ENCODE measurements at regions not wholly inside any gene's neighbourhood (a gene's known extent, or its start where the extent isn't known, plus 50 kb on each side); places are given as distances from the start of the nearest gene placed in this dataset.
"Not testable (repeated sequence)": the region's sequence is repeated elsewhere in the genome, so short reads cannot be mapped to it uniquely, and the experiment has no call there.

DNA sequence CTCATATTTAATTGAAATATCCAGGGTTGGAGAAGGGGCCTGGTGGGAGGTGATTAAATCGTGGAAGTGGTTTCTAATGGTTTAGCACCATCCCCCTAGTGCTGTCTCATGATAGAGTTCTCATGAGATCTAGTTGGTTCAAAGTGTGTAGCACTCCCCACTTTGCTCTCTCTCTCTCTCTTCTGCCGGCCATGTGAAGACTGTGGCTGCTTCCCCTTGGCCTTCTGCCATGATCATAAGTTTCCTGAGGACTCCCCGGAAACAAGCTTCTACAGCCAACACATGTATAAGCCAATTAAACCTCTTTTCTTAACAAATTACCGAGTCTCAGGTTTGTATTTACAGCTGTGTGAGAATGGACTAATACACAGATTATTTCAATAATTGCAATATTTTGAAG, 305.8 kb upstream of the KCND2 start:
- no peaks in the 10 kb centered on the region for H3K27me3 ChIP-seq (ENCODE audit: low read depth, low read length)
- H3K36me3 ChIP-seq (ENCODE audit: control insufficient read depth in 1 of 2, insufficient read depth in 2 of 2, low read length in 2 of 2): no peaks in the 10 kb centered on the region
- no peak overlapping the region for H3K27ac ChIP-seq (ENCODE audit: low read length)
- H3K4me1 ChIP-seq (ENCODE audit: control insufficient read depth in 1 of 2, insufficient read depth in 2 of 2, low read length in 2 of 2): no peaks in the 10 kb centered on the region
- no peaks in the 10 kb centered on the region for H3K9me3 ChIP-seq (ENCODE audit: control insufficient read depth in 1 of 2, low read length in 2 of 2)
- no peak overlapping the region for H3K4me3 ChIP-seq (ENCODE audit: low read depth in 1 of 2, low read length in 2 of 2)

DNA sequence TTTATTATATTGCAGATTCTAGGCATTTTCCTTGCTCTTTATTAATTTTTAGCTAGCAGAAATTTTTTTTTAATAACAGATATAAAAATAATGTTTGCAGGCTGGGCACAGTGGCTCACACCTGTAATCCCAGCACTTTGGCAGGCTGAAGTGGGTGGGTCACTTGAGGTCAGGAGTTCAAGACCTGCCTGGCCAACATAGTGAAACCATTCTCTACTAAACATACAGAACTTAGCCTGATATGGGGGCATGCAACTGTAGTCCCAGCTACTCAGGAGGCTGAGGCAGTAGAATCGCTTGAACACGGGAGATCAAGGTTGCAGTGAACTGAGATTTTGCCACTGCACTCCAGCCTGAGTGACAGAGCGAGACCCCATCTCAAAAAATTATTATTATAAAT, 304.6 kb upstream of the KCND2 start:
- H3K4me1 ChIP-seq (ENCODE audit: control insufficient read depth in 1 of 2, insufficient read depth in 2 of 2, low read length in 2 of 2); H3K36me3 ChIP-seq (ENCODE audit: control insufficient read depth in 1 of 2, insufficient read depth in 2 of 2, low read length in 2 of 2); H3K27me3 ChIP-seq (ENCODE audit: low read depth, low read length); H3K9me3 ChIP-seq (ENCODE audit: control insufficient read depth in 1 of 2, low read length in 2 of 2); H3K4me3 ChIP-seq (ENCODE audit: low read depth in 1 of 2, low read length in 2 of 2); H3K27ac ChIP-seq (ENCODE audit: low read length): not testable (repeated sequence)

DNA sequence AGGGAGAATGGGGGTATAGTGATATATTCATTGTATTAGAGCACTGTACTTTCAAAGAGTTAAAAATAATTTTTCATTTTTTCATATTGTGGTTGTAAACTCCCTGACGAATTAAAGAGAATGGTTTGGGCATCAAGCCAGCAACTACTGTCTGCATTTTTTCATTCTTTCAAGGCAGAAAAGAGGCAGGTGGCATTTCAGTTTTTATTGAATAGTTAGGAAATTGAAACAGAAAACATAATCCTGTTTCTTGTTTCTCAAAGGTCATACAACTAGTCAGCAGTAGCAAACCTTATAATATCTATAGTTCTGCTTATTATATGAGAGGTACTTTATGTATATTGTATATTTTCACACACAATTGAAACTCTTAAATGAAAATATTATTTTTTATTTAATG, 303.9 kb upstream of the KCND2 start:
- Histone ChIP-seq H3K9me3 (ENCODE audit: control insufficient read depth in 1 of 2, low read length in 2 of 2) (no peaks in the 10 kb centered on the region), H3K36me3 (ENCODE audit: control insufficient read depth in 1 of 2, insufficient read depth in 2 of 2, low read length in 2 of 2) (no peaks in the 10 kb centered on the region), H3K27me3 (ENCODE audit: low read depth, low read length) (no peaks in the 10 kb centered on the region), H3K4me3 (ENCODE audit: low read depth in 1 of 2, low read length in 2 of 2) (no peak overlapping the region), H3K27ac (ENCODE audit: low read length) (no peak overlapping the region), H3K4me1 (ENCODE audit: control insufficient read depth in 1 of 2, insufficient read depth in 2 of 2, low read length in 2 of 2) (no peaks in the 10 kb centered on the region)

DNA sequence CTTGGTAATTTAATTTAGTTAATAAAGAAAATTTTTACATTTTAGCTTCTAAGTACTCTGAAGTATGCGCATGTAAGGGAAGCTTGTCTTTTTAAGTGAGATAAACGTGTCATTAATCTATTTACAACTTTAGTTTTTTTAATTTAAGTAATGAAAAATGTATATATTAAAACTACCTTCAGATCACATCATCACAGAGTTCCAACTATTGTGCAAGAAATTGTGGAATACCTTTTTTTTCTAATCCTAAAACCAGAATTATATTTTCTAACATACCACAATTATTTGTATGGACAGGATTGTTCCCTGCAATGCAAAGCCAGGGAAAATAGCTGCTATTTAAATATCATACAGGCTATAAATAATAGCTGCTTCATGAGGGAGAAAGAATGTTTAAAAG, 303.2 kb upstream of the KCND2 start:
- Histone ChIP-seq H3K27ac (ENCODE audit: low read length) (no peak overlapping the region), H3K36me3 (ENCODE audit: control insufficient read depth in 1 of 2, insufficient read depth in 2 of 2, low read length in 2 of 2) (no peaks in the 10 kb centered on the region), H3K9me3 (ENCODE audit: control insufficient read depth in 1 of 2, low read length in 2 of 2) (no peaks in the 10 kb centered on the region), H3K4me3 (ENCODE audit: low read depth in 1 of 2, low read length in 2 of 2) (no peak overlapping the region), H3K4me1 (ENCODE audit: control insufficient read depth in 1 of 2, insufficient read depth in 2 of 2, low read length in 2 of 2) (no peaks in the 10 kb centered on the region), H3K27me3 (ENCODE audit: low read depth, low read length) (no peaks in the 10 kb centered on the region)

DNA sequence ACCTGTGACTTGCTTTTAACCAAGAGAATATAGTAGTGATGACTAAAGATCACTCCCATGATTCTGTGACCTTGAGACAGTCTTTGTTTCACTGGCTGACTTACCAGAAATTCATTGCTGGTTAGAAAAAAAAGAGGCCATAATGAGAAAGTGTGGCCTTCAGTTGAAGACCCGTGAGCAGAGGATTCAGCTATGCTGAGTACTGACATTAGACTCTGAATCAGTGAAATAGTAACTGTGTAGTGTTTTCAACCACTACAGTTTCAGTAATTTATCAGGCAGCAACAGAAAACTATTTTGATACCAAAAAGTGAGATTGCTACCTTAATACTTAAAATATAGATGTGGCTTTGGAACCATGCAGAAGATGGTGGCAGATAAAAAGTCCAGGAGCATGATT, 298.0 kb upstream of the KCND2 start:
- no peaks in the 10 kb centered on the region for H3K4me1 ChIP-seq (ENCODE audit: control insufficient read depth in 1 of 2, insufficient read depth in 2 of 2, low read length in 2 of 2)
- no peak overlapping the region for H3K27ac ChIP-seq (ENCODE audit: low read length)
- H3K9me3 ChIP-seq (ENCODE audit: control insufficient read depth in 1 of 2, low read length in 2 of 2): no peaks in the 10 kb centered on the region
- H3K27me3 ChIP-seq (ENCODE audit: low read depth, low read length): no peaks in the 10 kb centered on the region
- H3K36me3 ChIP-seq (ENCODE audit: control insufficient read depth in 1 of 2, insufficient read depth in 2 of 2, low read length in 2 of 2): no peaks in the 10 kb centered on the region
- H3K4me3 ChIP-seq (ENCODE audit: low read depth in 1 of 2, low read length in 2 of 2): no peak overlapping the region

DNA sequence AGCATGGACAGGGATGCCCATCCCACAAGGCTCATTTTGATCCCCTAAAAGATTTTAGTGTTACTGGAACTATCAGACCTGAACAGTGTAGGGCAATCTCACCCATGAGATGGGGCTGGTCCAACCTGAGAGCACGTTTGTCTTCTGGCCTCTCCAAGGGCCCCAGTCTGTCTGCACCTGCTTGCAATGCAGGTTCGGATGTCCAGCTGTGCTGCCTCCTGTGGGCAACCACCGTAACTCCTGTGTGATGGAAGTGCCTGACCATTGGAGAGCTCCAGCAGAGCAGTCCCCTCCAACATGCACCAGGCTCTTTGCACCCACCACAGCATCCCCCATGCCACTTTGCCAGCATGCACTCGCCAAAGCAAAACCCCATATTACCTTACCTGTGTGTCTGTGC, 290.1 kb upstream of the KCND2 start:
- Histone ChIP-seq H3K36me3 (ENCODE audit: control insufficient read depth in 1 of 2, insufficient read depth in 2 of 2, low read length in 2 of 2) (no peaks in the 10 kb centered on the region), H3K4me1 (ENCODE audit: control insufficient read depth in 1 of 2, insufficient read depth in 2 of 2, low read length in 2 of 2) (no peaks in the 10 kb centered on the region), H3K27me3 (ENCODE audit: low read depth, low read length) (no peaks in the 10 kb centered on the region), H3K9me3 (ENCODE audit: control insufficient read depth in 1 of 2, low read length in 2 of 2) (no peaks in the 10 kb centered on the region), H3K4me3 (ENCODE audit: low read depth in 1 of 2, low read length in 2 of 2) (no peak overlapping the region), H3K27ac (ENCODE audit: low read length) (no peak overlapping the region)

DNA sequence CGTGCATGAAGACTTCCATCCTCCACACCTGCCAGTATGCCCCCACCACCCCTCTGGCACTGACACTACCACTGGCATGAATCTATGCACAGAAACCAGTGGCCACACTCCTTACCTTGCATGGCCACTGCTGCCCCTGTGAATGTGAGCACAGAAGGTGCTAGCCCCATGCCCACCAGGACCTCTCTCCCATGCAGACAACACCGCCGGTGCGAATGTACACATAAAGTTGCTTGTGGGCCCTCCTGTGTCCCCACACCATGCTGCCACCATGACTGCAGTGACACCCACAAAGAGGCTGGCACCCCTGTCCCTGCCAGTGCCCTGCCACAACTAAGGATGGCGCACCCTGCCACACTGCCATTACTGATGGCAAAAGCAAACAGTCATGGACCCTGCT, 289.5 kb upstream of the KCND2 start:
- Histone ChIP-seq H3K4me3 (ENCODE audit: low read depth in 1 of 2, low read length in 2 of 2) (no peak overlapping the region), H3K27me3 (ENCODE audit: low read depth, low read length) (no peaks in the 10 kb centered on the region), H3K36me3 (ENCODE audit: control insufficient read depth in 1 of 2, insufficient read depth in 2 of 2, low read length in 2 of 2) (no peaks in the 10 kb centered on the region), H3K9me3 (ENCODE audit: control insufficient read depth in 1 of 2, low read length in 2 of 2) (no peaks in the 10 kb centered on the region), H3K4me1 (ENCODE audit: control insufficient read depth in 1 of 2, insufficient read depth in 2 of 2, low read length in 2 of 2) (no peaks in the 10 kb centered on the region), H3K27ac (ENCODE audit: low read length) (no peak overlapping the region)

DNA sequence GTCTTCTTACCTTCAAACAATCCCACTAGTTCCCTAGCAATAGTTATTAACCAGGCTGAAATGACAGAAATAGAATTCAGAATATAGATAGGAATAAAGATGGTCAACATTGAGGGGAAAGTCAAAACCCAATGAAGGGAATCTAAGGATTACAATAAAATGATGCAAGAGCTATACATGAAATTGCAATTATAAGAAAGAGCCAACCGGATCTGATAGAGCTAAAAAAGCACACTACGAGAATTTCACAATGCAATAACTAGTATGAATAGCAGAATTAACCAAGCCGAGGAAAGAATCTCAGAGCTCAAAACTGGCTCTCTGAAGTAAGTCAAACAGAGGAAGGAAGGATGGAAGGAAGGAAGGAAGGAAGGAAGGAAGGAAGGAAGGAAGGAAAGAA, 288.7 kb upstream of the KCND2 start:
- Histone ChIP-seq H3K9me3 (ENCODE audit: control insufficient read depth in 1 of 2, low read length in 2 of 2) (no peaks in the 10 kb centered on the region), H3K27ac (ENCODE audit: low read length) (no peak overlapping the region), H3K4me1 (ENCODE audit: control insufficient read depth in 1 of 2, insufficient read depth in 2 of 2, low read length in 2 of 2) (no peaks in the 10 kb centered on the region), H3K36me3 (ENCODE audit: control insufficient read depth in 1 of 2, insufficient read depth in 2 of 2, low read length in 2 of 2) (no peaks in the 10 kb centered on the region), H3K4me3 (ENCODE audit: low read depth in 1 of 2, low read length in 2 of 2) (no peak overlapping the region), H3K27me3 (ENCODE audit: low read depth, low read length) (no peaks in the 10 kb centered on the region)

DNA sequence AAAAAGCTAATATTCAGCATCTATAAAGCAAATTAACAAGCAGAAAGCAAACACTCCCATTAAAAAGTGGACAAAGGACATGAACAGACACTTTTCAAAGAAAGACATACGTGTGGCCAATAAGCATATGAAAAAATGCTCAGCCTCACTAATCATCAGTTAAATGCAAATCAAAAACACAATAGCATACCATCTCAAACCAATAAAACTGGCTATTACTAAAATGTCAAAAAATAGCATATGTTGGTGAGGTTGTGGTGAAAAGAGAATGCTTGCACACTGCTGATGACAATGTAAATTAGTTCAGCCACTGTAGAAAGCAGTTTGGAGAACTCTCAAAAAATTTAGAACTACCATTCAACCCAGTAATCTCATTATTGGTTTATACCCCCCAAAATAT, 284.6 kb upstream of the KCND2 start:
- H3K9me3 ChIP-seq (ENCODE audit: control insufficient read depth in 1 of 2, low read length in 2 of 2): no peaks in the 10 kb centered on the region
- no peak overlapping the region for H3K4me3 ChIP-seq (ENCODE audit: low read depth in 1 of 2, low read length in 2 of 2)
- H3K27ac ChIP-seq (ENCODE audit: low read length): no peak overlapping the region
- no peaks in the 10 kb centered on the region for H3K27me3 ChIP-seq (ENCODE audit: low read depth, low read length)
- H3K36me3 ChIP-seq (ENCODE audit: control insufficient read depth in 1 of 2, insufficient read depth in 2 of 2, low read length in 2 of 2): no peaks in the 10 kb centered on the region
- H3K4me1 ChIP-seq (ENCODE audit: control insufficient read depth in 1 of 2, insufficient read depth in 2 of 2, low read length in 2 of 2): no peaks in the 10 kb centered on the region

DNA sequence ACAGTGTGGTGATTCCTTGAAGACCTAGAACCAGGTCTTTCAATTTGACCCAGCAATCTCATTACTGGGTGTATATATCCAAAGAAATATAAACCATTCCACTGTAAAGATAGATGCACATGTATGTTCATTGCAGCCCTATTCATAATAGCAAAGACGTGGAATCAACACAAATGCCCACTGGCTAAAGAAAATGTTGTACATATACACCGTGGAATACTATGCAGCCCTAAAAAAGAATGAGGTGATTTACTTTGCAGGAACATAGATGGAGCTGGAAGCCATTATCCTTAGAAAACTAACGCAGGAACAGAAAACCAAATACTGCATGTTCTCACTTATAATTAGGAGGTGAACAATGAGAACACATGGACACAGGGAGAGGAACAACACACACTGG, 278.0 kb upstream of the KCND2 start:
- no peak overlapping the region for H3K27ac ChIP-seq (ENCODE audit: low read length)

DNA sequence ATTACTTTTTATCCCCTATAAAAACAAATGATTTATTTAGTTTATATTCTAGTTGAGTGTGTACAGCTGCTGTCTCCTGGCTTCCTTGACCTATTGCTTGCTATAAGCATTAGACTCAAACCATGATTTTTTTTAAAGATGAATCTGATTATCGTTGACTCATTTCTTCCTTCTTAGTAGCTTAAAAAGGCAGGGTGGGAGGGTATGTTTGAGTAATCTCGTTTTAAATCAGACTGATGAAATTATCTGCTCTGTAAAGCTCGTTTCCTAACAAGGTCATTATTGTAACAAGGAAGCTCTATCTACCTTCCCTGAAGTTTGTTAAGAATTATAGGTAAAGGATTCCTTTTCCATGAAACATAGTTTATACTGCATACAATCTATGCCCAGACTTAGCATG, 276.3 kb upstream of the KCND2 start:
- Histone ChIP-seq H3K27me3 (ENCODE audit: low read depth, low read length) (no peaks in the 10 kb centered on the region), H3K36me3 (ENCODE audit: control insufficient read depth in 1 of 2, insufficient read depth in 2 of 2, low read length in 2 of 2) (no peaks in the 10 kb centered on the region), H3K9me3 (ENCODE audit: control insufficient read depth in 1 of 2, low read length in 2 of 2) (no peaks in the 10 kb centered on the region), H3K4me3 (ENCODE audit: low read depth in 1 of 2, low read length in 2 of 2) (no peak overlapping the region), H3K4me1 (ENCODE audit: control insufficient read depth in 1 of 2, insufficient read depth in 2 of 2, low read length in 2 of 2) (no peaks in the 10 kb centered on the region), H3K27ac (ENCODE audit: low read length) (no peak overlapping the region)

More for the DNA sequence above, 278.0 kb upstream of the KCND2 start:
- no peaks in the 10 kb centered on the region for H3K27me3 ChIP-seq (ENCODE audit: low read depth, low read length)
- H3K36me3 ChIP-seq (ENCODE audit: control insufficient read depth in 1 of 2, insufficient read depth in 2 of 2, low read length in 2 of 2): no peaks in the 10 kb centered on the region
- H3K9me3 ChIP-seq (ENCODE audit: control insufficient read depth in 1 of 2, low read length in 2 of 2): no peaks in the 10 kb centered on the region
- no peak overlapping the region for H3K4me3 ChIP-seq (ENCODE audit: low read depth in 1 of 2, low read length in 2 of 2)
- no peaks in the 10 kb centered on the region for H3K4me1 ChIP-seq (ENCODE audit: control insufficient read depth in 1 of 2, insufficient read depth in 2 of 2, low read length in 2 of 2)

DNA sequence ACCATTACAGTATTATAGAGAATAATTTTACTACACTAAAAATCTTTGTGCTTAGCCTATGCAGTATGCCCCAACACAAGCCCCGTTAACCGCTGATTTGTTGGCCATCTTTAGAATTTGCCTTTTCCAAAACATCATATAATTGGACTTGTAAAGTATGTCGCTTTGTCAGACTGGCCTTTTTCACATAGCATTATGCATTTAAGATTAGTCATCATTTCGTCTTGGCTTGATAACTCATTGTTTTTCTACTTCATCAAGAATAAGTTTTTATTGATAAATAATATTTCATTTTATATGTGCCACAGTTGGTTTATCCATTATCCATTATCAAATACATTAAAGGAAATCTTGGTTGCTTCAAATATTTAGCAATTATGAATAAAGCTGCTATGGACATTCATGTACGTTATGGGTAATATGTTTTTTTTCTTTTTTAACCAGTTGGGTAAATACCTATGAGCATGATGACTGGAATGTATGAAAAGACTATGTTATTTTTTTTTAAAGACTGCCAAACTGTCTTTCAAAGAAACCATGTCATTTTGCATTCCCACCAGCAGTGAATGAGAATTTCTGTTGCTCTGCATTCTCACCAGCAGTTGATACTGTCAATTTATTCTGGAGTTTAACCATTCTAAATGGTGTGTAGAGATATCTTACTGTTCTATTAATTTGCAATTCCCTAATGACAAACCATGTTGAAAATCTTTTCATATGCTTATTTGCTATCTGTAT, 273.1 kb upstream of the KCND2 start:
- Histone ChIP-seq H3K27ac (ENCODE audit: low read length) (no peak overlapping the region), H3K9me3 (ENCODE audit: control insufficient read depth in 1 of 2, low read length in 2 of 2) (no peaks in the 10 kb centered on the region)

More for the DNA sequence above, 273.1 kb upstream of the KCND2 start:
- Histone ChIP-seq H3K36me3 (ENCODE audit: control insufficient read depth in 1 of 2, insufficient read depth in 2 of 2, low read length in 2 of 2) (no peaks in the 10 kb centered on the region), H3K27me3 (ENCODE audit: low read depth, low read length) (no peaks in the 10 kb centered on the region), H3K4me1 (ENCODE audit: control insufficient read depth in 1 of 2, insufficient read depth in 2 of 2, low read length in 2 of 2) (no peaks in the 10 kb centered on the region), H3K4me3 (ENCODE audit: low read depth in 1 of 2, low read length in 2 of 2) (no peak overlapping the region)
